OCI-LY1 (cell line): ENCODE measurements at regions not wholly inside any gene's neighbourhood (a gene's known extent, or its start where the extent isn't known, plus 50 kb on each side); places are given as distances from the start of the nearest gene placed in this dataset.

Experiments
- EZH2 ChIP-seq: fragments of 200-600 bp; sonication (generic), shearing (Covaris generic); IDR thresholded peaks from 2 replicates; pipeline ENCODE4 v1.8.0; 2017; ENCODE audit warnings: borderline replicate concordance, mixed run types, mild to moderate bottlenecking, antibody characterized with exemption, low read length, moderate library complexity, mixed read lengths
- TF ChIP-seq, protein P1 (sequence below): fragments of 200-600 bp; sonication (generic), shearing (Covaris generic); IDR thresholded peaks from 2 replicates; pipeline ENCODE4 v1.5.1; 2017; ENCODE audit warnings: mild to moderate bottlenecking, antibody characterized with exemption, low read length, moderate library complexity, mixed read lengths

DNA sequence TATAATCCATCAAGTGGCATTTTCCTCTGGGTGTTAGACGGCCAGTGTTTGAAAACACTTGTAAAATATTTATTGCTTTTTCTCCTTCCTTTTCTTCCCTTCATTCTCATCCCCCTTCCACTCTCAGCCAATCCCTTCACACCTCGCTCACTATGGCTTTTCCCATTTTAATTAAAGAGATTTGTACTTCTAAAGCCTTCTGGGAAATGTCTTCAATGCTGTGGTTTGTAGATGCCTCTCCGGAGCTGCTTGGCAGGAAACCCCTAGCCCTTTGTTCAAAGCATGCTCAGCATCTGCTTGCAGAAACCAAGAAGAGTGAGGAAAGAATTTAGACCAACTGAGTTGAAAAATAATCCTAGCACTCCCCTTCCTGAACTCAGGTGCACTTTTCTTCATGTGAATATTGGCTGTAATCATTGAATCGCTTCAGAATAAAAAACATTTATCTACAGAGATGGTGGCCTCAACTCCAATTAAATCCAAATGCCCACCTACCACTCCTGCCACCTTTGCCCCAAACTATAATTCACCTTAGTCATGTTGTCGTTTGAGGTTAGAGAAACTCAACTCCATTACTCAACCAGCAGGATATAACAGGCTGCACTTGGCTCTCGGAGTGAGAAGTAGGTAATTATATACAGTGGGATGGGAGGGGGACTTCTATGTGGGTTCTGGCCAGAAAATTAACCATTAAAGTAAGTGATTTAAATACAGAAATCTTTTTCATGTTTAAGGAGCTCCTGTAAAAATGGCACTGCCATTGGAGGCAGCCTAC lies 659.4 kb upstream of the CAMK1G start:
- TF ChIP-seq EZH2, result no peak
- TF ChIP-seq, protein P1, sequence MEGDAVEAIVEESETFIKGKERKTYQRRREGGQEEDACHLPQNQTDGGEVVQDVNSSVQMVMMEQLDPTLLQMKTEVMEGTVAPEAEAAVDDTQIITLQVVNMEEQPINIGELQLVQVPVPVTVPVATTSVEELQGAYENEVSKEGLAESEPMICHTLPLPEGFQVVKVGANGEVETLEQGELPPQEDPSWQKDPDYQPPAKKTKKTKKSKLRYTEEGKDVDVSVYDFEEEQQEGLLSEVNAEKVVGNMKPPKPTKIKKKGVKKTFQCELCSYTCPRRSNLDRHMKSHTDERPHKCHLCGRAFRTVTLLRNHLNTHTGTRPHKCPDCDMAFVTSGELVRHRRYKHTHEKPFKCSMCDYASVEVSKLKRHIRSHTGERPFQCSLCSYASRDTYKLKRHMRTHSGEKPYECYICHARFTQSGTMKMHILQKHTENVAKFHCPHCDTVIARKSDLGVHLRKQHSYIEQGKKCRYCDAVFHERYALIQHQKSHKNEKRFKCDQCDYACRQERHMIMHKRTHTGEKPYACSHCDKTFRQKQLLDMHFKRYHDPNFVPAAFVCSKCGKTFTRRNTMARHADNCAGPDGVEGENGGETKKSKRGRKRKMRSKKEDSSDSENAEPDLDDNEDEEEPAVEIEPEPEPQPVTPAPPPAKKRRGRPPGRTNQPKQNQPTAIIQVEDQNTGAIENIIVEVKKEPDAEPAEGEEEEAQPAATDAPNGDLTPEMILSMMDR, result no peak
